Activated T-helper 17 cell treated with anti-CD3 and anti-CD28 coated beads, Interleukin-2, amount 50 U/mL, for 72 hours (primary cell): ENCODE measurements at regions not wholly inside any gene's neighbourhood (a gene's known extent, or its start where the extent isn't known, plus 50 kb on each side); places are given as distances from the start of the nearest gene placed in this dataset.

Experiments used
- ATAC-seq: fragments of 150-1000 bp; cut with Tn5 transposase; replicated peaks from 2 replicates; pipeline ENCODE4 v1.10.0; 2021; ENCODE audit warnings: mild to moderate bottlenecking, moderate library complexity
- H3K27ac Mint-ChIP-seq: one replicate; pipeline ENCODE4 v1.8.0; 2022; ENCODE audit warnings: mixed read lengths
- H3K27me3 Mint-ChIP-seq: one replicate; pipeline ENCODE4 v1.8.0; 2022; ENCODE audit warnings: mixed read lengths
- H3K36me3 Mint-ChIP-seq: one replicate; pipeline ENCODE4 v1.8.0; 2022; ENCODE audit warnings: low read depth, mild to moderate bottlenecking, mixed read lengths
- H3K4me1 Mint-ChIP-seq: one replicate; pipeline ENCODE4 v1.8.0; 2022; ENCODE audit warnings: mixed read lengths
- H3K4me3 Mint-ChIP-seq: one replicate; pipeline ENCODE4 v1.8.0; 2022; ENCODE audit warnings: mild to moderate bottlenecking, mixed read lengths
- H3K9me3 Mint-ChIP-seq: one replicate; pipeline ENCODE4 v1.8.0; 2022; ENCODE audit warnings: mixed read lengths

- Mint-ChIP-seq H3K9me3 (no peaks in the 10 kb centered on the region), H3K4me3 (no peak overlapping the region), H3K36me3 (no peaks in the 10 kb centered on the region), H3K4me1 (peaks cover 3% of the 10 kb centered on the region), H3K27me3 (no peaks in the 10 kb centered on the region), H3K27ac (no peak overlapping the region)
- no peak for ATAC-seq
These were observed 102.1 kb downstream of the DYRK2 start for GRCh38 chr12:67750513-67751183.

- H3K27ac Mint-ChIP-seq: no peak overlapping the region
- peaks cover 3% of the 10 kb centered on the region for H3K4me1 Mint-ChIP-seq
- H3K9me3 Mint-ChIP-seq: no peaks in the 10 kb centered on the region
- no peaks in the 10 kb centered on the region for H3K27me3 Mint-ChIP-seq
- no peaks in the 10 kb centered on the region for H3K36me3 Mint-ChIP-seq
- ATAC-seq: no peak
- H3K4me3 Mint-ChIP-seq: no peak overlapping the region
These were observed 102.9 kb downstream of the DYRK2 start for GRCh38 chr12:67751381-67751928.

GRCh38 chr12:67752226-67752732, 103.7 kb downstream of the DYRK2 start:
- no peaks in the 10 kb centered on the region for H3K9me3 Mint-ChIP-seq
- no peak overlapping the region for H3K27ac Mint-ChIP-seq
- no peaks in the 10 kb centered on the region for H3K27me3 Mint-ChIP-seq
- no peak overlapping the region for H3K4me3 Mint-ChIP-seq
- H3K36me3 Mint-ChIP-seq: no peaks in the 10 kb centered on the region
- ATAC-seq: no peak
- peaks cover 3% of the 10 kb centered on the region for H3K4me1 Mint-ChIP-seq

GRCh38 chr12:67754933-67755697, 106.6 kb downstream of the DYRK2 start:
- H3K4me1 Mint-ChIP-seq: peaks cover 5% of the 10 kb centered on the region
- H3K27me3 Mint-ChIP-seq: no peaks in the 10 kb centered on the region
- no peak overlapping the region for H3K4me3 Mint-ChIP-seq
- peaks cover under 1% of the 10 kb centered on the region for H3K9me3 Mint-ChIP-seq
- no peak overlapping the region for H3K27ac Mint-ChIP-seq
- ATAC-seq: no peak
- no peaks in the 10 kb centered on the region for H3K36me3 Mint-ChIP-seq

- Mint-ChIP-seq H3K27ac (no peak overlapping the region), H3K27me3 (no peaks in the 10 kb centered on the region)
These were observed 109.1 kb downstream of the DYRK2 start for GRCh38 chr12:67757651-67758050.

GRCh38 chr12:67758119-67758518, 109.6 kb downstream of the DYRK2 start:
- Mint-ChIP-seq H3K27me3 (no peaks in the 10 kb centered on the region), H3K9me3 (peaks cover 6% of the 10 kb centered on the region), H3K36me3 (no peaks in the 10 kb centered on the region), H3K4me1 (peaks cover 11% of the 10 kb centered on the region), H3K4me3 (no peak overlapping the region), H3K27ac (no peak overlapping the region)
- no peak for ATAC-seq

More at GRCh38 chr12:67757651-67758050, 109.1 kb downstream of the DYRK2 start:
- peaks cover 11% of the 10 kb centered on the region for H3K4me1 Mint-ChIP-seq
- no peak overlapping the region for H3K4me3 Mint-ChIP-seq
- peaks cover 6% of the 10 kb centered on the region for H3K9me3 Mint-ChIP-seq
- ATAC-seq: no peak
- H3K36me3 Mint-ChIP-seq: no peaks in the 10 kb centered on the region

- H3K4me3 Mint-ChIP-seq: no peak overlapping the region
- H3K9me3 Mint-ChIP-seq: peaks cover 6% of the 10 kb centered on the region
- peaks cover 11% of the 10 kb centered on the region for H3K4me1 Mint-ChIP-seq
- H3K27ac Mint-ChIP-seq: no peak overlapping the region
- no peaks in the 10 kb centered on the region for H3K36me3 Mint-ChIP-seq
- ATAC-seq: no peak
- H3K27me3 Mint-ChIP-seq: no peaks in the 10 kb centered on the region
These were observed 110.0 kb downstream of the DYRK2 start for GRCh38 chr12:67758521-67758920.

GRCh38 chr12:67759829-67760228, 111.3 kb downstream of the DYRK2 start:
- Mint-ChIP-seq H3K27ac (peak overlapping the region; percentile 74), H3K36me3 (no peaks in the 10 kb centered on the region), H3K4me1 (peaks cover 11% of the 10 kb centered on the region), H3K27me3 (no peaks in the 10 kb centered on the region), H3K4me3 (peak overlapping the region; percentile 20), H3K9me3 (peaks cover 6% of the 10 kb centered on the region)
- peak; percentile 94 for ATAC-seq

GRCh38 chr12:67760586-67761275, 112.2 kb downstream of the DYRK2 start:
- H3K9me3 Mint-ChIP-seq: peaks cover 6% of the 10 kb centered on the region
- no peak overlapping the region for H3K4me3 Mint-ChIP-seq
- peak; percentile 19 for ATAC-seq
- no peaks in the 10 kb centered on the region for H3K27me3 Mint-ChIP-seq
- peaks cover 11% of the 10 kb centered on the region for H3K4me1 Mint-ChIP-seq
- H3K27ac Mint-ChIP-seq: peak overlapping the region; percentile 16
- no peaks in the 10 kb centered on the region for H3K36me3 Mint-ChIP-seq

- no peak overlapping the region for H3K4me3 Mint-ChIP-seq
- no peaks in the 10 kb centered on the region for H3K27me3 Mint-ChIP-seq
- no peak overlapping the region for H3K27ac Mint-ChIP-seq
- H3K4me1 Mint-ChIP-seq: peaks cover 11% of the 10 kb centered on the region
- no peak for ATAC-seq
- peaks cover 6% of the 10 kb centered on the region for H3K9me3 Mint-ChIP-seq
- H3K36me3 Mint-ChIP-seq: no peaks in the 10 kb centered on the region
These were observed 113.0 kb downstream of the DYRK2 start for GRCh38 chr12:67761566-67761965.

GRCh38 chr12:67764055-67764454, 115.5 kb downstream of the DYRK2 start:
- H3K27ac Mint-ChIP-seq: no peak overlapping the region
- H3K4me1 Mint-ChIP-seq: peaks cover 11% of the 10 kb centered on the region
- H3K27me3 Mint-ChIP-seq: no peaks in the 10 kb centered on the region
- H3K9me3 Mint-ChIP-seq: peaks cover 6% of the 10 kb centered on the region
- no peak overlapping the region for H3K4me3 Mint-ChIP-seq
- no peak for ATAC-seq
- no peaks in the 10 kb centered on the region for H3K36me3 Mint-ChIP-seq

GRCh38 chr12:67764946-67765619, 116.5 kb downstream of the DYRK2 start:
- ATAC-seq: no peak
- H3K36me3 Mint-ChIP-seq: no peaks in the 10 kb centered on the region
- H3K4me1 Mint-ChIP-seq: peaks cover 6% of the 10 kb centered on the region
- no peak overlapping the region for H3K27ac Mint-ChIP-seq
- H3K9me3 Mint-ChIP-seq: peaks cover 6% of the 10 kb centered on the region
- H3K4me3 Mint-ChIP-seq: no peak overlapping the region
- no peaks in the 10 kb centered on the region for H3K27me3 Mint-ChIP-seq

GRCh38 chr12:67765776-67766766, 117.5 kb downstream of the DYRK2 start:
- H3K36me3 Mint-ChIP-seq: no peaks in the 10 kb centered on the region
- no peak overlapping the region for H3K4me3 Mint-ChIP-seq
- no peaks in the 10 kb centered on the region for H3K27me3 Mint-ChIP-seq
- peak; percentile 29 for ATAC-seq
- H3K4me1 Mint-ChIP-seq: no peaks in the 10 kb centered on the region
- no peaks in the 10 kb centered on the region for H3K9me3 Mint-ChIP-seq
- H3K27ac Mint-ChIP-seq: no peak overlapping the region
